GM23248 (cell line): ENCODE measurements at regions not wholly inside any gene's neighbourhood (a gene's known extent, or its start where the extent isn't known, plus 50 kb on each side); places are given as distances from the start of the nearest gene placed in this dataset.

Experiments used
- EZH2 ChIP-seq: fragments of 200-600 bp; sonication (generic); IDR thresholded peaks from 2 replicates; pipeline ENCODE4 v1.6.1; 2018; ENCODE audit warnings: antibody characterized with exemption, mild to moderate bottlenecking; ENCODE audit not compliant: insufficient read depth, poor library complexity, severe bottlenecking
- EZH2phosphoT487 ChIP-seq: fragments of 200-600 bp; sonication (generic); IDR thresholded peaks from 2 replicates; pipeline ENCODE4 v1.6.1; 2018; ENCODE audit warnings: antibody characterized with exemption, moderate library complexity, mild to moderate bottlenecking, low read depth; ENCODE audit not compliant: insufficient read depth

- no peak for TF ChIP-seq EZH2
- no peak for TF ChIP-seq EZH2phosphoT487
These were observed 1106.4 kb downstream of the NLGN4X start for GRCh38 chrX:5122181-5122678.
